Suppressor macrophage (primary cell): ENCODE measurements at regions not wholly inside any gene's neighbourhood (a gene's known extent, or its start where the extent isn't known, plus 50 kb on each side); places are given as distances from the start of the nearest gene placed in this dataset.
"Not testable (repeated sequence)": the region's sequence is repeated elsewhere in the genome, so short reads cannot be mapped to it uniquely, and the experiment has no call there.

Source experiments
- DNase-seq, 4 experiments: peaks; one replicate each; pipeline ENCODE4 v3.0.0-alpha.2; 2020 to 2022

- no peak for DNase-seq
Observed at GRCh38 chr2:4873876-4874593, 818.1 kb upstream of the SOX11 start.

- DNase-seq: no peak
Observed at GRCh38 chr2:4882421-4882820, 809.8 kb upstream of the SOX11 start.

GRCh38 chr2:4882941-4883340 lies 809.2 kb upstream of the SOX11 start:
- no peak for DNase-seq

- DNase-seq: no peak
Observed at GRCh38 chr2:4883375-4883774, 808.8 kb upstream of the SOX11 start.

- DNase-seq: no peak
Observed at GRCh38 chr2:4884117-4884571, 808.0 kb upstream of the SOX11 start.

- DNase-seq: no peak
Observed at GRCh38 chr2:4891394-4891793, 800.8 kb upstream of the SOX11 start.

GRCh38 chr2:4895371-4895770 lies 796.8 kb upstream of the SOX11 start:
- DNase-seq: no peak

- DNase-seq: no peak
Observed at GRCh38 chr2:4898706-4899105, 793.5 kb upstream of the SOX11 start.

- no peak for DNase-seq
Observed at GRCh38 chr2:4900242-4900641, 791.9 kb upstream of the SOX11 start.

GRCh38 chr2:4900861-4901770 lies 791.1 kb upstream of the SOX11 start:
- no peak for DNase-seq

- DNase-seq: no peak
Observed at GRCh38 chr2:4903656-4904348, 788.4 kb upstream of the SOX11 start.

GRCh38 chr2:4908461-4908860 lies 783.7 kb upstream of the SOX11 start:
- no peak for DNase-seq

- DNase-seq: no peak
Observed at GRCh38 chr2:4909346-4910009, 782.7 kb upstream of the SOX11 start.

- DNase-seq: no peak
Observed at GRCh38 chr2:4914036-4914435, 778.1 kb upstream of the SOX11 start.

GRCh38 chr2:4914551-4914950 lies 777.6 kb upstream of the SOX11 start:
- no peak for DNase-seq

GRCh38 chr2:4915357-4915756 lies 776.8 kb upstream of the SOX11 start:
- DNase-seq: no peak

GRCh38 chr2:4916094-4916493 lies 776.1 kb upstream of the SOX11 start:
- DNase-seq: no peak

GRCh38 chr2:4930704-4931103 lies 761.5 kb upstream of the SOX11 start:
- DNase-seq: no peak

- no peak for DNase-seq
Observed at GRCh38 chr2:4931721-4932365, 760.3 kb upstream of the SOX11 start.

- DNase-seq: not testable (repeated sequence)
Observed at GRCh38 chr2:4935291-4935690, 756.9 kb upstream of the SOX11 start.

GRCh38 chr2:4937550-4937949 lies 754.6 kb upstream of the SOX11 start:
- DNase-seq: no peak

GRCh38 chr2:4938206-4938605 lies 754.0 kb upstream of the SOX11 start:
- DNase-seq: no peak
